Neural progenitor cell (in vitro differentiated cells): ENCODE measurements at regions not wholly inside any gene's neighbourhood (a gene's known extent, or its start where the extent isn't known, plus 50 kb on each side); places are given as distances from the start of the nearest gene placed in this dataset.

Experiments
- DNase-seq: peaks from one replicate; pipeline ENCODE4 v3.0.0-alpha.2; 2016; ENCODE audit warnings: low spot score
- H2AFZ ChIP-seq: fragments of 200-600 bp; sonication (generic); replicated peaks from 2 replicates; pipeline ENCODE4 v1.6.1; 2016; ENCODE audit warnings: antibody characterized with exemption
- H3F3A ChIP-seq: fragments of 200-600 bp; sonication (generic); 2 replicates; pipeline ENCODE4 v1.6.1; 2016; ENCODE audit warnings: antibody characterized with exemption, low read depth
- H3K27ac ChIP-seq: fragments of 200-600 bp; sonication (generic); 2 replicates; pipeline ENCODE4 v1.5.1; 2016; ENCODE audit warnings: mild to moderate bottlenecking
- H3K27me3 ChIP-seq: fragments of 200-600 bp; sonication (generic); 2 replicates; pipeline ENCODE4 v1.6.1; 2016; ENCODE audit warnings: mild to moderate bottlenecking, moderate library complexity
- H3K36me3 ChIP-seq: fragments of 200-600 bp; sonication (generic); 2 replicates; pipeline ENCODE4 v1.5.1; 2016
- H3K4me1 ChIP-seq: fragments of 200-600 bp; sonication (generic); 2 replicates; pipeline ENCODE4 v1.6.1; 2016; ENCODE audit warnings: mixed run types
- H3K4me2 ChIP-seq: fragments of 200-600 bp; sonication (generic); 2 replicates; pipeline ENCODE4 v1.6.1; 2016
- H3K4me3 ChIP-seq: fragments of 200-600 bp; sonication (generic); 2 replicates; pipeline ENCODE4 v1.5.1; 2016
- H3K79me2 ChIP-seq: fragments of 200-600 bp; sonication (generic); 2 replicates; pipeline ENCODE4 v1.6.1; 2016; ENCODE audit warnings: low read depth
- H3K9ac ChIP-seq: fragments of 200-600 bp; sonication (generic); 2 replicates; pipeline ENCODE4 v1.6.1; 2016
- H3K9me3 ChIP-seq: fragments of 200-600 bp; sonication (generic); 2 replicates; pipeline ENCODE4 v1.5.1; 2016; ENCODE audit warnings: low read depth
- H4K20me1 ChIP-seq: fragments of 200-600 bp; sonication (generic); 2 replicates; pipeline ENCODE4 v1.6.1; 2016; ENCODE audit warnings: low read depth
- H3K27ac Mint-ChIP-seq: 3 replicates; pipeline ENCODE4 v1.8.0; 2021; ENCODE audit warnings: mixed read lengths
- H3K27me3 Mint-ChIP-seq: 2 replicates; pipeline ENCODE4 v1.8.0; 2022; ENCODE audit warnings: low read depth, mild to moderate bottlenecking, inconsistent platforms, moderate library complexity, mixed read lengths; ENCODE audit not compliant: insufficient read depth
- H3K36me3 Mint-ChIP-seq: 3 replicates; pipeline ENCODE4 v1.8.0; 2021; ENCODE audit warnings: mixed read lengths
- H3K4me1 Mint-ChIP-seq: 3 replicates; pipeline ENCODE4 v1.8.0; 2021; ENCODE audit warnings: mixed read lengths
- H3K4me3 Mint-ChIP-seq: 3 replicates; pipeline ENCODE4 v1.8.0; 2021; ENCODE audit warnings: mild to moderate bottlenecking, moderate library complexity, mixed read lengths
- H3K9me3 Mint-ChIP-seq: 3 replicates; pipeline ENCODE4 v1.8.0; 2020; ENCODE audit warnings: mixed read lengths
- EZH2 ChIP-seq: fragments of 200-600 bp; sonication (generic); IDR thresholded peaks from 2 replicates; pipeline ENCODE4 v1.6.1; 2017; ENCODE audit warnings: antibody characterized with exemption, mild to moderate bottlenecking, moderate library complexity
- EZH2phosphoT487 ChIP-seq: fragments of 200-600 bp; sonication (generic); IDR thresholded peaks from 2 replicates; pipeline ENCODE4 v1.6.1; 2017; ENCODE audit warnings: antibody characterized with exemption
- TF ChIP-seq, protein P1 (sequence below): fragments of 200-600 bp; sonication (generic); IDR thresholded peaks from 2 replicates; pipeline ENCODE4 v1.5.1; 2017; ENCODE audit warnings: antibody characterized with exemption, mild to moderate bottlenecking

DNA sequence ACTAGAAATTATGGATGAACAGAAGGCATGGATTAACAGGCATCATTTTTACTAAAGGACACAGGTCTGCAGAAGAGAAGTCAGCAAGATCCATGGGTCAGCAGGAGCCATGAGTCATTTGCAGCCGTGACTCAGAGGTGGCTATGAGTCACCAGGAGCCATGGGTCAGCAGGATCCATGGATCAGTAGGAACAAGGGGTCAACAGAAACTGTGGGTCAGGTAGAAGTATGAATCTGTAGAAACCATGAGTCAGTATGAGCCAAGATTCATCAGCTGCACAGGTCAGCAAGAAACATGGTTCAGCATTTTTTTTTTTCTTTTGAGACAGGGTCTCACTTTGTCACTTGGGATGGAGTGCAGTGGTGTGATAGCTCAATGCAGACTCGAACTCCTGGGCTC is 58.2 kb upstream of the HS3ST4 start:
- Histone ChIP-seq H3K79me2 (no peaks in the 10 kb centered on the region), H4K20me1 (no peaks in the 10 kb centered on the region), H3K9me3 (no peaks in the 10 kb centered on the region), H3K27me3 (no peaks in the 10 kb centered on the region), H3K9ac (no peak overlapping the region), H3K36me3 (no peaks in the 10 kb centered on the region), H3F3A (no peaks in the 10 kb centered on the region), H3K27ac (no peak overlapping the region), H3K4me2 (no peak overlapping the region), H2AFZ (no peak overlapping the region), H3K4me3 (no peak overlapping the region), H3K4me1 (no peaks in the 10 kb centered on the region)
- Mint-ChIP-seq H3K27ac (no peak overlapping the region), H3K27me3 (no peaks in the 10 kb centered on the region), H3K4me1 (peaks cover 3% of the 10 kb centered on the region), H3K36me3 (no peaks in the 10 kb centered on the region), H3K4me3 (no peak overlapping the region), H3K9me3 (peaks cover 2% of the 10 kb centered on the region)
- no peak for TF ChIP-seq EZH2
- no peak for TF ChIP-seq EZH2phosphoT487
- TF ChIP-seq, protein P1, sequence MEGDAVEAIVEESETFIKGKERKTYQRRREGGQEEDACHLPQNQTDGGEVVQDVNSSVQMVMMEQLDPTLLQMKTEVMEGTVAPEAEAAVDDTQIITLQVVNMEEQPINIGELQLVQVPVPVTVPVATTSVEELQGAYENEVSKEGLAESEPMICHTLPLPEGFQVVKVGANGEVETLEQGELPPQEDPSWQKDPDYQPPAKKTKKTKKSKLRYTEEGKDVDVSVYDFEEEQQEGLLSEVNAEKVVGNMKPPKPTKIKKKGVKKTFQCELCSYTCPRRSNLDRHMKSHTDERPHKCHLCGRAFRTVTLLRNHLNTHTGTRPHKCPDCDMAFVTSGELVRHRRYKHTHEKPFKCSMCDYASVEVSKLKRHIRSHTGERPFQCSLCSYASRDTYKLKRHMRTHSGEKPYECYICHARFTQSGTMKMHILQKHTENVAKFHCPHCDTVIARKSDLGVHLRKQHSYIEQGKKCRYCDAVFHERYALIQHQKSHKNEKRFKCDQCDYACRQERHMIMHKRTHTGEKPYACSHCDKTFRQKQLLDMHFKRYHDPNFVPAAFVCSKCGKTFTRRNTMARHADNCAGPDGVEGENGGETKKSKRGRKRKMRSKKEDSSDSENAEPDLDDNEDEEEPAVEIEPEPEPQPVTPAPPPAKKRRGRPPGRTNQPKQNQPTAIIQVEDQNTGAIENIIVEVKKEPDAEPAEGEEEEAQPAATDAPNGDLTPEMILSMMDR, result no peak
- no peak for DNase-seq

GRCh38 chr16:25628766-25629165 is 63.0 kb upstream of the HS3ST4 start:
- H3K79me2 ChIP-seq, result no peaks in the 10 kb centered on the region
- Mint-ChIP-seq H3K4me1 (peaks cover 3% of the 10 kb centered on the region), H3K27me3 (no peaks in the 10 kb centered on the region), H3K4me3 (no peak overlapping the region), H3K9me3 (peaks cover 3% of the 10 kb centered on the region), H3K27ac (no peak overlapping the region), H3K36me3 (no peaks in the 10 kb centered on the region)
- no peaks in the 10 kb centered on the region for H3F3A ChIP-seq
- no peak for DNase-seq
- no peak overlapping the region for H3K4me2 ChIP-seq
- no peaks in the 10 kb centered on the region for H3K36me3 ChIP-seq
- no peak overlapping the region for H2AFZ ChIP-seq
- TF ChIP-seq EZH2, result no peak
- TF ChIP-seq, protein P1, result no peak
- no peak for TF ChIP-seq EZH2phosphoT487
- H3K4me1 ChIP-seq, result no peaks in the 10 kb centered on the region
- no peak overlapping the region for H3K27ac ChIP-seq
- H3K4me3 ChIP-seq, result no peak overlapping the region
- H4K20me1 ChIP-seq, result no peaks in the 10 kb centered on the region
- H3K27me3 ChIP-seq, result no peaks in the 10 kb centered on the region
- H3K9ac ChIP-seq, result no peak overlapping the region
- H3K9me3 ChIP-seq, result no peaks in the 10 kb centered on the region

GRCh38 chr16:25627641-25628040 is 64.1 kb upstream of the HS3ST4 start:
- H3K9me3 ChIP-seq, result no peaks in the 10 kb centered on the region
- no peak overlapping the region for H3K27ac Mint-ChIP-seq

DNA sequence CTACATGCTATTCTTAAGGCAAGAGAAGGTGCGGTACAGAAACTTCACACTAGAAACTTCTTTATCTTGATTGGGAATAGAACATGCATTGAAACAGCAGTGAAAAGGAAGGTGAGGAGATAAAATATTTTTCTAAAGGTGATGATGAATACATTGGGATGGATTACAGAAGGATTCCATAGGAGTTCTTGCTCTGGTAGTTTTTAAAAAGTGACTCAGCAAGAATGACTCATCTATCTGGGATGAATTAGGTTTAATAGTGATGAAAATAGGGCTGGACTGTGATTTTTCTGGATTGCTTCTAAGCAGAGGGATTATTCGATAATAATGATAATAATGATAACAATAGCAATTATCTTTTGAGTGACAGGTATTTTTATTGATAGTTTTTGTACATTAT is 65.6 kb upstream of the HS3ST4 start:
- Histone ChIP-seq H3K9me3 (no peaks in the 10 kb centered on the region), H3F3A (no peaks in the 10 kb centered on the region), H3K27ac (no peak overlapping the region), H3K4me1 (no peaks in the 10 kb centered on the region), H3K27me3 (no peaks in the 10 kb centered on the region), H3K36me3 (no peaks in the 10 kb centered on the region), H3K4me3 (no peak overlapping the region), H2AFZ (no peak overlapping the region), H3K4me2 (no peak overlapping the region), H4K20me1 (no peaks in the 10 kb centered on the region), H3K79me2 (no peaks in the 10 kb centered on the region), H3K9ac (no peak overlapping the region)
- no peak overlapping the region for H3K27ac Mint-ChIP-seq
- no peaks in the 10 kb centered on the region for H3K4me1 Mint-ChIP-seq
- TF ChIP-seq EZH2phosphoT487 (no peak), EZH2 (no peak)
- TF ChIP-seq, protein P1, result no peak
- no peaks in the 10 kb centered on the region for H3K36me3 Mint-ChIP-seq
- no peak for DNase-seq
- H3K27me3 Mint-ChIP-seq, result peaks cover 5% of the 10 kb centered on the region
- no peak overlapping the region for H3K4me3 Mint-ChIP-seq
- H3K9me3 Mint-ChIP-seq, result peaks cover 3% of the 10 kb centered on the region

More at GRCh38 chr16:25627641-25628040, 64.1 kb upstream of the HS3ST4 start:
- no peaks in the 10 kb centered on the region for H3K27me3 ChIP-seq
- no peak for DNase-seq
- Mint-ChIP-seq H3K27me3 (peaks cover 5% of the 10 kb centered on the region), H3K36me3 (no peaks in the 10 kb centered on the region), H3K4me1 (no peaks in the 10 kb centered on the region), H3K9me3 (peaks cover 3% of the 10 kb centered on the region), H3K4me3 (no peak overlapping the region)
- H3F3A ChIP-seq, result no peaks in the 10 kb centered on the region
- H3K4me3 ChIP-seq, result no peak overlapping the region
- H3K79me2 ChIP-seq, result no peaks in the 10 kb centered on the region
- TF ChIP-seq EZH2, result no peak
- TF ChIP-seq EZH2phosphoT487, result no peak
- no peaks in the 10 kb centered on the region for H4K20me1 ChIP-seq
- no peak overlapping the region for H3K9ac ChIP-seq
- no peaks in the 10 kb centered on the region for H3K4me1 ChIP-seq
- no peak overlapping the region for H3K27ac ChIP-seq
- no peak overlapping the region for H3K4me2 ChIP-seq
- H3K36me3 ChIP-seq, result no peaks in the 10 kb centered on the region
- H2AFZ ChIP-seq, result no peak overlapping the region
